ENCODE measurements at regions not wholly inside any gene's neighbourhood (a gene's known extent, or its start where the extent isn't known, plus 50 kb on each side); places are given as distances from the start of the nearest gene placed in this dataset.

GRCh38 chr12:90677552-90677951 is 277.4 kb downstream of the CCER1 start:
- TF ChIP-seq CTCF (IDR thresholded peaks at IDR 0.05; ENCODE audit: extremely low read depth in 1 of 2, insufficient read depth in 1 of 2, low read depth in 1 of 2, low read length in 2 of 2) (no peak), EZH2 (IDR thresholded peaks at IDR 0.05; ENCODE audit: borderline replicate concordance, low read depth, low read length, severe bottlenecking) (no peak), JUN (IDR thresholded peaks at IDR 0.05; ENCODE audit: borderline replicate concordance, insufficient read depth, insufficient read length, low read depth) (no peak)
